Uterus (tissue), 2 donors: ENCODE measurements at regions not wholly inside any gene's neighbourhood (a gene's known extent, or its start where the extent isn't known, plus 50 kb on each side); places are given as distances from the start of the nearest gene placed in this dataset.

ENCODE experiments used
- CTCF ChIP-seq, 4 experiments: fragments of 200-600 bp in 2 of 4; fragments of 450-650 bp in 2 of 4; sonication (generic) in 2 of 4; IDR thresholded peaks; one replicate each; pipeline ENCODE4 v1.5.1; 2016 to 2019; ENCODE audit warnings: antibody characterized with exemption in 4 of 4, mild to moderate bottlenecking in 2 of 4, moderate library complexity in 1 of 4
- POLR2A ChIP-seq, 2 donors: fragments of 450-650 bp; IDR thresholded peaks; one replicate each; pipeline ENCODE4 v1.6.1; 2016; ENCODE audit warnings: antibody characterized with exemption in 2 of 2, mild to moderate bottlenecking in 1 of 2, moderate library complexity in 1 of 2

GRCh38 chr7:20482071-20482470, 133.4 kb upstream of the ABCB5 start:
- no peak for TF ChIP-seq CTCF (IDR thresholded peaks at IDR 0.05)
- no peak for TF ChIP-seq POLR2A (IDR thresholded peaks at IDR 0.05)
